ENCODE measurements at regions not wholly inside any gene's neighbourhood (a gene's known extent, or its start where the extent isn't known, plus 50 kb on each side); places are given as distances from the start of the nearest gene placed in this dataset.

DNA sequence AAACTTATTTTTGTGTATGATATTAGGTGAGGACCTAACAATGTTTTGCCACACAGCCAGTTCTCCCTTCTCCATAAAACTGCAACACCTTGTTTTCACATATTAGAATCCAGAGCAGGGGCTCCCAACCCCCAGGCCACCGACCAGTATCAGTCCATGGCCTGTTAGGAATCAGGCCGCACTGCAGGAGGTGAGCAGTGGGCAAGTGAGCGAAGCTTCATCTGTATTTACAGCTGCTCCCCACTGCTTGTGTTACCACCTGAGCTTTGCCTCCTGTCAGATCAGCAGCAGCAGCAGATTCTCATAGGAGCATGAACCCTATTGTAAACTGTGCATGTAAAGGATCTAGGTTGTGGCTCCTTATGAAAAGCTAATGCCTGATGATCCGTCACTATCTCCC, 185.9 kb upstream of the NSMCE3 start:
- TF ChIP-seq, protein P1, sequence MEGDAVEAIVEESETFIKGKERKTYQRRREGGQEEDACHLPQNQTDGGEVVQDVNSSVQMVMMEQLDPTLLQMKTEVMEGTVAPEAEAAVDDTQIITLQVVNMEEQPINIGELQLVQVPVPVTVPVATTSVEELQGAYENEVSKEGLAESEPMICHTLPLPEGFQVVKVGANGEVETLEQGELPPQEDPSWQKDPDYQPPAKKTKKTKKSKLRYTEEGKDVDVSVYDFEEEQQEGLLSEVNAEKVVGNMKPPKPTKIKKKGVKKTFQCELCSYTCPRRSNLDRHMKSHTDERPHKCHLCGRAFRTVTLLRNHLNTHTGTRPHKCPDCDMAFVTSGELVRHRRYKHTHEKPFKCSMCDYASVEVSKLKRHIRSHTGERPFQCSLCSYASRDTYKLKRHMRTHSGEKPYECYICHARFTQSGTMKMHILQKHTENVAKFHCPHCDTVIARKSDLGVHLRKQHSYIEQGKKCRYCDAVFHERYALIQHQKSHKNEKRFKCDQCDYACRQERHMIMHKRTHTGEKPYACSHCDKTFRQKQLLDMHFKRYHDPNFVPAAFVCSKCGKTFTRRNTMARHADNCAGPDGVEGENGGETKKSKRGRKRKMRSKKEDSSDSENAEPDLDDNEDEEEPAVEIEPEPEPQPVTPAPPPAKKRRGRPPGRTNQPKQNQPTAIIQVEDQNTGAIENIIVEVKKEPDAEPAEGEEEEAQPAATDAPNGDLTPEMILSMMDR (conservative IDR thresholded peaks at IDR 0.05; ENCODE audit: low read depth, low read length): no peak
- no peak for TF ChIP-seq EZH2 (IDR thresholded peaks at IDR 0.05; ENCODE audit: borderline replicate concordance, low read depth, low read length, poor library complexity, severe bottlenecking)

All from A673 (cell line).